Activated CD8-positive, alpha-beta T cell treated with anti-CD3 and anti-CD28 coated beads for 36 hours (primary cell): ENCODE measurements at regions not wholly inside any gene's neighbourhood (a gene's known extent, or its start where the extent isn't known, plus 50 kb on each side); places are given as distances from the start of the nearest gene placed in this dataset.

Experiments used
- ATAC-seq: fragments of 200-7000 bp; cut with Tn5 transposase; one replicate; pipeline ENCODE4 v1.10.0; 2021; ENCODE audit warnings: mild to moderate bottlenecking, moderate library complexity
- CTCF ChIA-PET: fragments of 350-600 bp; sonication (Branson Sonifier 250); formaldehyde crosslinking; loops from one replicate; lab custom pipeline; 2021; ENCODE audit warnings: antibody characterized with exemption; lab: Charles Lee
- POLR2A ChIA-PET: fragments of 350-600 bp; sonication (Branson Sonifier 250); formaldehyde crosslinking; loops from one replicate; lab custom pipeline; 2021; ENCODE audit warnings: antibody characterized with exemption; lab: Charles Lee
- DNase-seq: peaks from one replicate; pipeline ENCODE4 v3.0.0-alpha.2; 2020
- H3K27ac Mint-ChIP-seq: one replicate; pipeline ENCODE4 v1.8.0; 2021; ENCODE audit warnings: mild to moderate bottlenecking, mixed read lengths
- H3K27me3 Mint-ChIP-seq: one replicate; pipeline ENCODE4 v1.8.0; 2021; ENCODE audit warnings: mixed read lengths
- H3K36me3 Mint-ChIP-seq: one replicate; pipeline ENCODE4 v1.8.0; 2021; ENCODE audit warnings: low read depth, mixed read lengths
- H3K4me1 Mint-ChIP-seq: one replicate; pipeline ENCODE4 v1.8.0; 2021; ENCODE audit warnings: low read depth, mixed read lengths
- H3K4me3 Mint-ChIP-seq: one replicate; pipeline ENCODE4 v1.8.0; 2021; ENCODE audit warnings: mild to moderate bottlenecking, moderate library complexity, mixed read lengths
- H3K9me3 Mint-ChIP-seq: one replicate; pipeline ENCODE4 v1.8.0; 2021; ENCODE audit warnings: mixed read lengths
- CTCF ChIP-seq: fragments of 200-600 bp; IDR thresholded peaks from one replicate; pipeline ENCODE4 v1.8.0; 2022; ENCODE audit warnings: antibody characterized with exemption, mild to moderate bottlenecking
- intact Hi-C: fragments of 100-400 bp; cut with micrococcal nuclease; formaldehyde crosslinking; loops from one replicate; pipeline ENCODE4 v1.10.0; 2022

DNA sequence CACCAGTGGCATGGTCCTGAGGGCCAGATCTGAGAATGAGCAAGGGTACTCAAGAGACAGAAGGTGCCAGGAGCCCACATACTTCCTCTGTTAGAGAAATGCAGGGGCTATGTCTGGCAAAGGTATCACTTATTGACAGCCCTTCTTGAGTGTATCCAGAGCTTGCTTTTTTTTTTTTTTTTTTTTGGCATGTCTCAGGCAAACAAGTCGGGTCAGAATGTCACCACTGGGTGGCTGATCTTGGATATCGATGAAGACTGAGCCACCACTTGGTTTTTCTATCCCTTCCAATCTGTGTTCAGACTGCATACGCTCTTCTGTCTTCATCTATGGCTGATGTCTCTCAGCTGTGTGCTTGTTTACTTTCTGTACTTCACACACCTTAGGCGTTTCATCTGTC lies 363.4 kb upstream of the C2CD4B start:
- no peaks in the 10 kb centered on the region for H3K4me1 Mint-ChIP-seq
- intact Hi-C loops, result no loop called here
- no peaks in the 10 kb centered on the region for H3K9me3 Mint-ChIP-seq
- no peak for ATAC-seq
- DNase-seq, result no peak
- no peak overlapping the region for H3K4me3 Mint-ChIP-seq
- no peak overlapping the region for H3K27ac Mint-ChIP-seq
- no peak for TF ChIP-seq CTCF
- ChIA-PET POLR2A (no interaction called here), CTCF (no interaction called here)
- peaks cover 13% of the 10 kb centered on the region for H3K27me3 Mint-ChIP-seq
- no peaks in the 10 kb centered on the region for H3K36me3 Mint-ChIP-seq

GRCh38 chr15:62532367-62532766 lies 367.3 kb upstream of the C2CD4B start:
- Mint-ChIP-seq H3K27ac (no peak overlapping the region), H3K27me3 (peaks cover 11% of the 10 kb centered on the region), H3K4me3 (no peak overlapping the region), H3K9me3 (no peaks in the 10 kb centered on the region), H3K36me3 (no peaks in the 10 kb centered on the region), H3K4me1 (no peaks in the 10 kb centered on the region)
- no peak for TF ChIP-seq CTCF
- ATAC-seq, result no peak
- DNase-seq, result no peak
- ChIA-PET CTCF (no interaction called here), POLR2A (no interaction called here)
- intact Hi-C loops, result no loop called here

DNA sequence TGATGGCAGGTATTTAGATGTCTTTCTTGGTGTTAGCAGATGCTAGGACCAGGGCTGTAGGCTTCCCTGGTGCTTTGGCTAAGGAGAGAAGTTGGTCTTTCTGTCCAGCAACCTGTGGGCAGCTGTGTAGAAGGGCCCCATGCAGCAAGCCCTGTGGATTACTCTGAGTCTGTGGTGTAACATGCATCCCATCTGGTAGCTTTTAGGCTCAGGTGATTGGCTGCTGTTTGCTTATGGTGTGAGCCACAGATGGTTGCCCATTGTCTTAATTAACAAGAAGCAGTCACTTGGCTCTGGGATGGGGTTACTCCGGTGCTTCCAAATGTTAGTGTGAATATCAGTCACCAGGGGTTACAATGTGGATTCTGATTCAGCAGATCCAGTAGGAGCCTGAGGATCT lies 368.6 kb upstream of the C2CD4B start:
- POLR2A ChIA-PET, result no interaction called here
- CTCF ChIA-PET, result no interaction called here
- H3K27me3 Mint-ChIP-seq, result peaks cover 10% of the 10 kb centered on the region
- no peak overlapping the region for H3K27ac Mint-ChIP-seq
- no peak for ATAC-seq
- DNase-seq, result no peak
- no peaks in the 10 kb centered on the region for H3K4me1 Mint-ChIP-seq
- H3K36me3 Mint-ChIP-seq, result no peaks in the 10 kb centered on the region
- TF ChIP-seq CTCF, result no peak
- intact Hi-C loops, result no loop called here
- H3K9me3 Mint-ChIP-seq, result no peaks in the 10 kb centered on the region
- H3K4me3 Mint-ChIP-seq, result no peak overlapping the region

DNA sequence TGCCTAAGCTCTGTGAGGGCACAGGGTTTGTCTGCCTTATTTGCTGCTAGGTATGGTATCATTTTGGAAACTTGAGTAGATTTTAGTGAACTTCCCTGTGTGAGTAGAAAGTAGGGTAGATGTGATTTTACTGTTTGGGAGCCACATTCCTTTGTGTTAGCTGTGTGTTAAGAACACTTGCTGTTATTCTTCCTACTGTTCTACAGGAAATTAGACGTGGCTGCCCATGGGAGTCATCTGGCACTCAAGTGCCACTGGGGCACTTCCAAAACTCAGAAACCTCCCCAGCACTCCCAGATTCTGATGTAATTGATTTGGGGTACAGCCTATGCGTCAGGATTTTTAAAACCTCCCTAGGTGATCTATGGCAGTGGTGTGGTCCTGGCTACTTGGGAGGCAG lies 369.9 kb upstream of the C2CD4B start:
- CTCF ChIA-PET, result no interaction called here
- Mint-ChIP-seq H3K4me3 (no peak overlapping the region), H3K4me1 (no peaks in the 10 kb centered on the region), H3K27ac (no peak overlapping the region), H3K9me3 (no peaks in the 10 kb centered on the region), H3K27me3 (peaks cover 9% of the 10 kb centered on the region), H3K36me3 (no peaks in the 10 kb centered on the region)
- POLR2A ChIA-PET, result no interaction called here
- no peak for TF ChIP-seq CTCF
- ATAC-seq, result no peak
- intact Hi-C loops, result no loop called here
- DNase-seq, result no peak

GRCh38 chr15:62539236-62539635 lies 374.2 kb upstream of the C2CD4B start:
- no peak for TF ChIP-seq CTCF
- ChIA-PET POLR2A (no interaction called here), CTCF (no interaction called here)
- DNase-seq (no peak), ATAC-seq (no peak)
- H3K4me1 Mint-ChIP-seq, result no peaks in the 10 kb centered on the region
- no peaks in the 10 kb centered on the region for H3K9me3 Mint-ChIP-seq
- intact Hi-C loops, result no loop called here
- H3K36me3 Mint-ChIP-seq, result no peaks in the 10 kb centered on the region
- H3K27ac Mint-ChIP-seq, result no peak overlapping the region
- peaks cover 1% of the 10 kb centered on the region for H3K27me3 Mint-ChIP-seq
- no peak overlapping the region for H3K4me3 Mint-ChIP-seq
